Kidney capillary endothelial cell (primary cell): ENCODE measurements at regions not wholly inside any gene's neighbourhood (a gene's known extent, or its start where the extent isn't known, plus 50 kb on each side); places are given as distances from the start of the nearest gene placed in this dataset.

ENCODE experiments used
- DNase-seq: peaks from one replicate; pipeline ENCODE4 v3.0.0-alpha.2; 2018; ENCODE audit warnings: low spot score

GRCh38 chr6:165986914-165987482 is 180.7 kb downstream of the TBXT start:
- no peak for DNase-seq

GRCh38 chr6:165986311-165986913 is 181.2 kb downstream of the TBXT start:
- no peak for DNase-seq

DNA sequence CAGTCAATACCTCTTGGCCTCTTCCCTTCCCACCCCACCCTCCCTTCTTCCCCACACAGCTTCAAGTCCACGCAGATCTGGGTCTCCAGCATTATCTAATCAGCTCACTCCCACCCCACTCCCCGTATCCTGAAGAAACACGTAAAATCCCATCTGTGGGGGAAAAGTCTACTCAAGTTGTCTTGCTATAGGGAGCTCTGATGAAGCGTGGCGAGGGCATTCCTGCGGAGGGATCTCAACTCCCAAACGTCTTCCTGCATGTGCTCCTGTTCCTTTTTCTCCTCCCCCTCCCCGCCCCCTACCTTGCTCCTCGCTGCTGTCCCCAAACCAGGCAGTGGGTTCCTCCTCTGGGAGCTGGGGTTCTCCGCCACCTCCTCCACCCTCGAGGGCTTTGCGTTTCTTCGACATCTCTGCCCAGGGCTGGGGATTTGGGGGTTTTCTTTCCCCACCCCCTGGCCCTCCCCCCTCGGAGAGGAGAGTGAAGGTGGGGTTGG is 181.8 kb downstream of the TBXT start:
- DNase-seq = no peak

- DNase-seq = no peak
Measured at GRCh38 chr6:165985281-165985805, 182.3 kb downstream of the TBXT start.

- DNase-seq = no peak
Measured at GRCh38 chr6:165984729-165985275, 182.8 kb downstream of the TBXT start.

DNA sequence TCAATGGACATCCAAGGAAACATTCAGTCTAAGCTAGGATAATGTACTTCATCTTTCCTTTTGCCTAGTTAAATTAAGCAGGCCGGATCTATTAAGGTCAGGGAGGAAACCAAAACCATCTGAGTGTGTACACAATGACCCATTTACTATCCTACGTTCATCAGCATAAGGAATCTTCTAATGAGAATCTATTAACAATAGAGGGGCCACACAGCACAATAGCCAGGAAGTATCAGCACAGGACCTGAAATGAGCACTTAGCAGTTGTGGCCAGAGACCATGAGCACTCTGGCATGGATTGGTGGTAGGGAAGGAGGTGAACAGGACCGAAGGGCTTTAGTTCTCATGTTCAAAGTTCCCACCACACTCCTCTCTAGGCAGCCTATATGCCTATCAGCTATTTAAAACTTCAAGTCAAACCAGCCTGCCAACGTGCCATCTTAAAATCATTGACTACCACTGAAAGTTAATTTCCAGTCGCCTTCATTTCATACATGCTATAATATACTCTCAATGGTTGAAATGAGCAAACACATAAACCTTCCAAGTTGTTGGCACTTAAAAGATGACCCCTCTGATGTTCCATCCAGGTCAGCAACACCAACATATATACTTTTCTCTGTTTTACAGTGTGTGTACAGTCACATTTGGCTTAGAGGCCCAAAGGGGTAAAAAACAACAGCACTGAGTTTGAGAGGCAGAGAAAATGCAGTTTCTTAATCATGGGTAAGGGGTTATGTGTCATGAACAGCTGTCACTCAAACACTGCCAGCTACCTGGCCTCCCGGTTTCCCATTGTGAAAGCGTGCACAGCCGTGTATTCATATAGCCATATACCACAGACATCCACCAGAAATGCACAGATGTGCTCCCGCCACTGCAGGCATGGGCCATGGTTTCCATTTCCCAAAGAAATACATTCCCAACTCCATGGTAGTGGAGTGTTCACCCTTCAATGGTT is 184.3 kb downstream of the TBXT start:
- DNase-seq = no peak

- no peak for DNase-seq
Measured at GRCh38 chr6:165978476-165978875, 189.2 kb downstream of the TBXT start.

DNA sequence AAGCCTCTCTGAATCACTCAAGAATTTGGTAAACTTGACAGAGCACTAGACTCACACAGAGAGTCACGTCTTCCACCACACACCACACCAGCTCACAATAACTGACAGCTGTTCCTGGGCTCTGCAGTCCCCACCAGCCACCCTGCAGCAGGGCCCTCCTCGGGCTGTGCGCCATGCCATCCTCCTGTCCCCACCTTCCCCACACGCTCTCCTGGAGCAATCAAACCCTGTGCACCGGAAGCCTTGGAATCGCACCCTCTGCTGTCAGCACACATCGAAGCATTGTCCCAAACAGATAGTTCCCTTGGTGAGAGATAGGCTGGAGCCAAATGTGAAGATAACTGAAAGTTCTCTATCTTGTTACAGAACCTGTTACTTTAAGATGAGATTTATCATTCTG is 191.0 kb downstream of the TBXT start:
- DNase-seq = no peak

DNA sequence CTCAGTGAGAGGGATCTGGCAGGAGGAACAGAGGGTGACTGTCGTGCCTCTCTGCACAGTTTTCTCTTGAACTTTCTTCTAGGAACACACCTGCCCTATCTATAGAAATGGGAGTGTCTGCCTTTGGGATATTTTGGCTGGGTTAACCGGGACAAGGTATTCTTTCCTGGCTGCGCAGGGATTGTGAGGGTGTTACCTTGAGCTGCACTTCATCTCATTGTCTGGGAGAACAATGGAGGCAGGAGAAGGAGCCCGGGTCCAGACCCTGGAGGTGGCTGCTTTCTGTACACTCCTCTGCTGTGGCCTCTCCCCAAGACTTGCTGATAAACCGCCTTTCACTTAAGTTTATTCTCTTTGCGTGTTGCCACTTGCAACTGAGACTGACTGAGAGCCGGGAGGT is 192.8 kb downstream of the TBXT start:
- no peak for DNase-seq

DNA sequence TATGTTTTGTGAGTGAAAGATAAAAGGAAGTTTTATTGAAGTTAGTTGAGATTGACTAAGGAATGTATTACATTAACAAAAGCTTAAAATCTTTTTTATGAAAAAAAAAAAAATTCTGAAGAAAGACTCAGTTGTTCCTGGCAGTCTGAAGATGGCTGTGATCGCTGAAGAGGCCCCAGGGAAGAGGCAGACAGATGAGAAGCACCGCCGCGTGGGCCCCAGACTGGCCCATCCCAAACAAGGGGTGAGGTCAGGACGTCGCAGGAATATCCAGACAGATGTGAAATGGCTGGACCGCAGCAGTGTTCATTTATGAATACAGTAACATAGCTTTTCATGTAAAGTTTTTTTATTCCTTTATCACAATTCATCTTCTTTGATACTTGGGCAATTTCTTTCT is 194.2 kb downstream of the TBXT start:
- DNase-seq = no peak

GRCh38 chr6:165972139-165972802 is 195.4 kb downstream of the TBXT start:
- no peak for DNase-seq

GRCh38 chr6:165971202-165971601 is 196.4 kb downstream of the TBXT start:
- no peak for DNase-seq

- DNase-seq = no peak
Measured at GRCh38 chr6:165970001-165970400, 197.7 kb downstream of the TBXT start.

GRCh38 chr6:165969184-165969583 is 198.5 kb downstream of the TBXT start:
- DNase-seq = no peak

- no peak for DNase-seq
Measured at GRCh38 chr6:165968408-165968807, 199.2 kb downstream of the TBXT start.

DNA sequence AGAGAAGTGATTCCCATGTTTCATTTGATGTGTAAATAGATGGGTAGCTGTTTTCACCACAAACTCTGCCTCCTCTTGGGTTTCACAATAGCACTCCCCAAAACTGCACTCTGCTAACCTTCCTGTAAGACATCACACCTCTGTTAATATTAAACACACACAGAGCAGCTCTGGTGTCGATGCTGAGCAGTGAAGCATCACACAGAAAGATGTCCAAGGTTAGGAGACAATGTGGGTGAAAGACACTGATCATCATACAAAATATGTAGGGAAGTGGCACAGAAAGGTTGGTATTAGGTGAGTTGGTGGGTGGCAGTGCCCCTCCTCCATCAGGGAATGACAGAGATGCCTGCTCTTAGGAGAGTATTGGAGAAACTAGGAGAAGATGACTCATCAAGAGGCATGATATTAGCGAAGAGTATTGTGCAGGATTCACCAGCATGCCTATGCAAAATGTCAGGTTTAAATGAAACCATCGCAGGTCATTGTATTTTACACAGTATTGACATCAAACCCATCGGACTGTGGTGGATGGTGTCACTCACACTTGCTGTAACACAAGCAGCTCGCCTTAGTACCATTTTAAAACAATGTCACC is 199.7 kb downstream of the TBXT start:
- no peak for DNase-seq

DNA sequence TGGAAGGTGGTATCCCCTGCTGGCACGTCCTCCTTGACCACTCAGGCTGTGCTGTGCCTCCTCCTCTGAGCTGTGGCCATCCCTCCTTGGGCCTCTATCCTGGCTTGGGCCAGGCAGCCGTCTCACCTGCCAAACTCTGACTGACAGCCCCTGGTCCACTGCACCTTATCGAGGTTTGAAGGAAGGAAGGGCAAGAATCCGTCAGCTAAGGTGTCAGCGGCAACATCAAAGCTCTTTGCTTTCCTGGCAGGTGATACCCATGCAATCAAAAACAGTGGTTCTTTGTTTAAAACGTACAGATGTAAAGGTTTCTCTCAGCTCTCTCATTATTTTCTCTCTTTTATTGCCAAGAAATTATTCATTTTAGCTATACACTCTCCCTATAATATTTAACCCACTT is 203.9 kb downstream of the TBXT start:
- no peak for DNase-seq

DNA sequence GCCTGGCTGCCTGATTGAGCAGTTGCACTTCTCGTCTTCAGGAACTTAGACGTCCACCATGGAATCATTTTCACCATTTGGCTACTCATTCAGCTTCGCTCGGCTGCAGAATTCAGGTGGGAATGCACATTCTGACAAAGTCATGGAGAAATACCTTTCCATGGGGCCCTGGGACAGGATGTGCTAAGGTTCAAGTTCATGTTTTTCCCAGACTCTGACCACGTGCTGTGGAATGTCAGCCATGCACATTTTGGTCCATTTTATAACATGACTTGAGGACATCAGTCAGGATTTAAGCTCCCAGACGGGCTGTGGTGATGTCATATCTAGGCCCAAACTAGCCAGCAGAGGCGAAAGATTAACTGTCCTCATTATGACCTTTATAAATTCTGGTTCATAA is 205.3 kb downstream of the TBXT start:
- DNase-seq = no peak

DNA sequence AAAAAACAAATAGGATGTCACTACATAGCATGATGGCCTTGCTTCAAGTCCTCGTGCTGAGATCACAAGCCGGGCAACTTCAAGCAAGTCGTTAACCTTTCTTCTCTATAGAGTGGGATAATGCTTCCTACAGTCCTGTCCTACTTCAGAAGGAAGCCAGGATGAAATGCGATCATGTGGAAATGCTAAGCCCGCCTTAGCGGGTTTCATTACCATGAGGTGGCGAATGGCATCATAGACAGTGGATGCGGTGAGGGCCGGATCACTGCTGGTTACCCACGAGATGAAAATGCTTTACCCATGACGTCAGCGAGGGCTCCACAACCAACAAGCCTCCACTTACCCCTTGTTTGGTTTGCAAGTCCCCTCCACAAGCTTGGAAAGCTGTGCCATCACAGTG is 206.4 kb downstream of the TBXT start:
- DNase-seq = no peak

GRCh38 chr6:165960695-165961094 is 207.0 kb downstream of the TBXT start:
- no peak for DNase-seq

- no peak for DNase-seq
Measured at GRCh38 chr6:165959627-165960026, 208.0 kb downstream of the TBXT start.

- DNase-seq = no peak
Measured at GRCh38 chr6:165956874-165957273, 210.8 kb downstream of the TBXT start.
